WERI-Rb-1 (cell line): ENCODE measurements at regions not wholly inside any gene's neighbourhood (a gene's known extent, or its start where the extent isn't known, plus 50 kb on each side); places are given as distances from the start of the nearest gene placed in this dataset.

Experiments
- DNase-seq: peaks from one replicate; pipeline ENCODE4 v3.0.0-alpha.2; 2020
- H3K27ac ChIP-seq: fragments of 250-450 bp; sonication (Bioruptor Pico); 2 replicates; pipeline ENCODE4 v1.5.1; 2020; ENCODE audit warnings: mild to moderate bottlenecking, moderate library complexity
- H3K27me3 ChIP-seq: fragments of 250-450 bp; sonication (Bioruptor Pico); 2 replicates; pipeline ENCODE4 v1.5.1; 2021; ENCODE audit warnings: mild to moderate bottlenecking, low read depth, moderate library complexity; ENCODE audit not compliant: insufficient read depth, severe bottlenecking
- H3K36me3 ChIP-seq: fragments of 250-450 bp; sonication (Bioruptor Pico); 2 replicates; pipeline ENCODE4 v1.5.1; 2020; ENCODE audit warnings: mild to moderate bottlenecking, moderate library complexity
- H3K4me3 ChIP-seq: 2 replicates; pipeline ENCODE4 v1.5.1; 2011; ENCODE audit warnings: low read depth, mild to moderate bottlenecking, control low read depth, low read length
- H3K9me3 ChIP-seq: fragments of 250-450 bp; sonication (Bioruptor Pico); 2 replicates; pipeline ENCODE4 v1.5.1; 2021; ENCODE audit warnings: mild to moderate bottlenecking, moderate library complexity; ENCODE audit not compliant: severe bottlenecking
- CTCF ChIP-seq: IDR thresholded peaks from 2 replicates; pipeline ENCODE4 v1.5.1; 2011; ENCODE audit warnings: low read depth, mild to moderate bottlenecking, control low read depth, inconsistent platforms, low read length

GRCh38 chr22:19640306-19640705 is 74.0 kb upstream of the SEPTIN5 start:
- Histone ChIP-seq H3K27me3 (peaks cover 9% of the 10 kb centered on the region), H3K27ac (no peak overlapping the region)
- no peak for TF ChIP-seq CTCF

GRCh38 chr22:19641254-19641982 is 72.9 kb upstream of the SEPTIN5 start:
- no peak for TF ChIP-seq CTCF
- H3K27ac ChIP-seq = no peak overlapping the region
- no peak overlapping the region for H3K4me3 ChIP-seq
- no peaks in the 10 kb centered on the region for H3K36me3 ChIP-seq
- peaks cover 3% of the 10 kb centered on the region for H3K9me3 ChIP-seq
- peaks cover 13% of the 10 kb centered on the region for H3K27me3 ChIP-seq
- DNase-seq = no peak

More at GRCh38 chr22:19640306-19640705, 74.0 kb upstream of the SEPTIN5 start:
- H3K36me3 ChIP-seq = no peaks in the 10 kb centered on the region
- DNase-seq = no peak
- no peaks in the 10 kb centered on the region for H3K9me3 ChIP-seq
- no peak overlapping the region for H3K4me3 ChIP-seq

- no peak for DNase-seq
- H3K4me3 ChIP-seq = no peak overlapping the region
These were observed 72.3 kb upstream of the SEPTIN5 start for GRCh38 chr22:19641983-19642451.

GRCh38 chr22:19643448-19644313 is 70.6 kb upstream of the SEPTIN5 start:
- H3K36me3 ChIP-seq = no peaks in the 10 kb centered on the region

More at GRCh38 chr22:19641983-19642451, 72.3 kb upstream of the SEPTIN5 start:
- no peak overlapping the region for H3K27ac ChIP-seq
- H3K27me3 ChIP-seq = peaks cover 13% of the 10 kb centered on the region
- no peaks in the 10 kb centered on the region for H3K36me3 ChIP-seq
- H3K9me3 ChIP-seq = peaks cover 5% of the 10 kb centered on the region
- no peak for TF ChIP-seq CTCF

More at GRCh38 chr22:19643448-19644313, 70.6 kb upstream of the SEPTIN5 start:
- H3K4me3 ChIP-seq = no peak overlapping the region
- H3K27me3 ChIP-seq = peaks cover 13% of the 10 kb centered on the region
- TF ChIP-seq CTCF = no peak
- no peak overlapping the region for H3K27ac ChIP-seq
- peaks cover 18% of the 10 kb centered on the region for H3K9me3 ChIP-seq
- no peak for DNase-seq
